HG02970 (cell line): ENCODE measurements at regions not wholly inside any gene's neighbourhood (a gene's known extent, or its start where the extent isn't known, plus 50 kb on each side); places are given as distances from the start of the nearest gene placed in this dataset.
"Not testable (repeated sequence)": the region's sequence is repeated elsewhere in the genome, so short reads cannot be mapped to it uniquely, and the experiment has no call there.

Source experiments
- ATAC-seq: cut with Tn5 transposase; IDR thresholded peaks from one replicate; pipeline ENCODE4 v1.9.1; 2021; ENCODE audit warnings: mild to moderate bottlenecking, moderate library complexity, moderate number of reproducible peaks; ENCODE audit not compliant: unreplicated experiment, low FRiP score

DNA sequence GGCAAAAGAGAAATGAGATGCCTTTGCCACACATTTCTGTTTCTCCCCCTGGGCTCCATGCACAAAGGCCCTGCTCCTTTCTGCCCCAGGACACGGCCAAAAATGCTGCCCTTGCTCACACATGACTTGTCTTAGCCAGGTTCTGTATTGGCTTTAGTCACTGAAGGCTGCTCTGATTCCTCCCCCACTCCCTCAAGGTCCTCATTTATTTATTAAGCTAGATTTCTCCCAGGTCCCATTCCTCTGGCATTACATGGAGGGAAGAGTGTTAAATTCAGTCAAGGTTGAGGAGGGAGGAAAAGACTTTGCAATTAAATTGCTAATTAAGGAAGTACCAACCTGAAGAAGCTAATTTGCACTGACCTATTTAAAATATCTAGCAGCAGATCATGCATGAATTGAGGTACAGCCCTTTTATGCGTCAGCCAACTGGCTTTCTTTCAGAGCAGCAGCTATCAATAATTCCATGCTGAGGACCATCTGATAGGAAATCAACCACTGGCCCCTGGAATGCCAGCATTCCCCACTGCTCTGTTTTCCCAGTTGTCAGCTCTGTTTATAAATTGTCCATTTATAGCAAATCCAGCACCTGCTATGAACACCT lies 81.2 kb upstream of the MAP3K1 start:
- ATAC-seq: no peak

DNA sequence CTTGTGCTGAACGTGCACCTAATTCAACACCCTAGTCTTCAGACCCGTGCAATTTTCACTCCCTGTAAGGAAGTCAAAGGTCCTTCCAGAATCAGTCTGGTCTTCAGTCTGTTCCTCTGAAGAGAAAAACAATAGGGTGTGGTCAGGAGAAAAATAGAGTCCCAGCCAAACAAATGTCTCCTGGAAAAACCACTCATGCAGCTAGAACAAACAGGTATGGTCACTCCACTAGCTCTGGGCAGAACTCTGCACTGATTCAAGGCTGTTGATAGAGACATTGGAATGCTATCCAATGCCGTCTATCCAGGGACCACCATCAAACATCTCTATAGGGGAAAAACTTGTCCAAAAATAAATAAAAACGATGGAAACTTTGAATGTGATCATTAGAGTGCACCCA lies 81.8 kb upstream of the MAP3K1 start:
- no peak for ATAC-seq

DNA sequence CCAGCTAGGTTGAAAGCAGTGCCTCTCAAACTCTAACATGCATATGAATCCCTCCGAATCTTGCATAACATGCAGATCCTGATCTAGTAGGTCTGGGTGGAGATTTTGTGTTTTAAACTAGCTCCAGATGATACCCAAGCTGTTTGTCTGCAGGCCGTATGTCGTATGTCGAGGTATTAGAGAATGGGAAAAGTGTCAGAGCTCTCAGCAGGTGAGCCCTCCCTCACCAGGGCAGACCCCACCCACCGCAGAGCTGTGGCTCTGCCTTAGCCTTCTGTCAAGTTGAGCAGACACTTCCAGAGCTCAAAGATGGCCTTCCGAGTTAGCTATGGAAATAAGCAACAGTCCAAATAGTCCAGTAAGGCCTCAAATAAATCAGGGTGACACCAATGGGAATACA lies 83.2 kb upstream of the MAP3K1 start:
- no peak for ATAC-seq

DNA sequence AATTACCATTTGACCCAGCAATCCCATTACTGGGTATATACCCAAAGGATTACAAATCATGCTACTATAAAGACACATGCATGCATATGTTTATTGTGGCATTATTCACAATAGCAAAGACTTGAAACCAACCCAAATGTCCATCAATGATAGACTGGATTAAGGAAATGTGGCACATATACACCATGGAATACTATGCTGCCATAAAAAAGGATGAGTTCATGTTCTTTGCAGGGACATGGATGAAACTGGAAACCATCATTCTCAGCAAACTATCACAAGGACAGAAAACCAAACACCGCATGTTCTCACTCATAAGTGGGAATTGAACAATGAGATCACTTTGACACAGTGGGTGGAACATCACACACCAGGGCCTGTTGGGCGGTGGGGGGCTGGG lies 83.9 kb upstream of the MAP3K1 start:
- ATAC-seq: not testable (repeated sequence)

DNA sequence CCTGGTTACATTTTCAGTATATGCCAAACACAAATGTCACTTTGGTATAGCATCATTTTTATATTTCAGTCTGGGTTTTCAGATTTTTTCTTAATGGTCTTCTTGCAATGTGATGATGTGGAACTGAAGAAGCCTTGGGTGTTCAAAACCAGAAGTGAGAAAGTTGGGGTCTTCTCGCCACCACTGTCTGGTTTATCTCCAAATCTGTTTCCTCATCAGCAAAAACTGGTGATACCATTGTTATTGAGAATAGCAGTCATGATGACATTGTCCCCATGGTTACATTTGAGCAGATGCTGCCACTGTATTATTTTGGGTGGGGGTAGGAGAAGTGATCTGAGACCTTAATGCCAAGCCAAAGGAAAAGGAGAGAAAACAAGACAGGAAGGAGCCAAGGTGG lies 85.9 kb upstream of the MAP3K1 start:
- ATAC-seq: no peak

DNA sequence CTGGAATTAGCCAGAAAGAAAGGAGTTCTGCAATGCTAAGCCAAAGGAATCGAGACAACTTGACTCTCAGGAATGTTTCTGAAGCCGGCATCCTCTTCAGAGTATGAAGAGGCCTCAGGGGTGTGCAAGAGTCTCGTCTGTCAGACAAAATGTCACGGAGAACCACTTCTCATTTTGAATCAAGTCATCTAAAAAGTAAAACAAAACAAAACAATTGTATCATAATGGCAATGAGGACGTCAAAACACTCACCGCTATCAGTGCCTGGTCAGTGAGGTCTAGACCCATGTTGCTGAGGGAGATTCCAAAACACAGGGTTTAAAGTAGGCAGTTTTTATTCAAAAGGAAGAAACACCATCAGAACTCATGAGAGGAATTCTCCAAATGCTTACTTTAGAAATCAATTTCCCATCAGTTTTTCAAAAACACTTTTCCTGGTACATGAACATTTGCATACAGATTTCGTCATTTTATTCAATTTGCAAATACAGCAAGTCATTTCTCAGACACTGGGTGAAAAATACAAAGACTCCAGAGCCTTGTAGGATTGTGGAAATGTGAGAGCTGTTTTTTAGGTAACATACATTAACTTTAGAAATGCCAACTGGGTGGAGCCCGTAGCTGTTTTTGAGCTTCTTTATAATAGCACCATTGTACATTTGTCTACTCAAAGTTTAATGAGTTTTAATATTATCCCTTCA lies 89.5 kb upstream of the MAP3K1 start:
- no peak for ATAC-seq

DNA sequence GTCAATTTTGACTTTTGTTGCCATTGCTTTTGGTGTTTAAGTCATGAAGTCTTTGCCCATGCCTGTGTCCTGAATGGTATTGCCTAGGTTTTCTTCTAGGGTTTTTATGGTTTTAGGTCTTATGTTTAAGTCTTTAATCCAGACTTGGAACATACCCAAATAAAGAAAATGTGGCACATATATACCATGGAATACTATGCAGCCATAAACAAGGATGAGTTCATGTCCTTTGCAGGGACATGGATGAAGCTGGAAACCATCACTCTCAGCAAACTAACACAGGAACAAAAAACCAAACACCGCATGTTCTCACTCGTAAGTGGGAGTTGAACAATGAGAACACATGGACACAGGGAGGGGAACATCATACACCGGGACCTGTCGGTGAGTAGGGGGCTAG lies 90.5 kb upstream of the MAP3K1 start:
- ATAC-seq: not testable (repeated sequence)

DNA sequence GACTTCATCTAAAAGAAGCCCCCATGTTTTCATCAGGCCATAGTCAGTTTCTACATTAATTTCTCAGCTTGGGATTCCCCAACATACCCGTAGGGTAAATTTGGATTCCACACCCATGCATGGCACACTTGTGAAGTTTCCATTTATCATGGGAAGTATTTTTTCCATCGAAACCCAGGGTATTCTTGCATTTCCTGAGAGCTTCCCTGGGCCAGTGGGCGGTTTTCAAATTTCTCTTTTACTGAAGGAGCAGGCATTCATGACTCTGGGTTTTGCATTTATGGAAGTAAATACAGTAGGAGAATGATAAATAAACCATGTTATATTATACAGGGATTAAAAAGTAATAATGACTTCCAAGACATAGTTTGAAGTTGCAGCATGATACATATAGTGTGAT lies 93.0 kb upstream of the MAP3K1 start:
- no peak for ATAC-seq

DNA sequence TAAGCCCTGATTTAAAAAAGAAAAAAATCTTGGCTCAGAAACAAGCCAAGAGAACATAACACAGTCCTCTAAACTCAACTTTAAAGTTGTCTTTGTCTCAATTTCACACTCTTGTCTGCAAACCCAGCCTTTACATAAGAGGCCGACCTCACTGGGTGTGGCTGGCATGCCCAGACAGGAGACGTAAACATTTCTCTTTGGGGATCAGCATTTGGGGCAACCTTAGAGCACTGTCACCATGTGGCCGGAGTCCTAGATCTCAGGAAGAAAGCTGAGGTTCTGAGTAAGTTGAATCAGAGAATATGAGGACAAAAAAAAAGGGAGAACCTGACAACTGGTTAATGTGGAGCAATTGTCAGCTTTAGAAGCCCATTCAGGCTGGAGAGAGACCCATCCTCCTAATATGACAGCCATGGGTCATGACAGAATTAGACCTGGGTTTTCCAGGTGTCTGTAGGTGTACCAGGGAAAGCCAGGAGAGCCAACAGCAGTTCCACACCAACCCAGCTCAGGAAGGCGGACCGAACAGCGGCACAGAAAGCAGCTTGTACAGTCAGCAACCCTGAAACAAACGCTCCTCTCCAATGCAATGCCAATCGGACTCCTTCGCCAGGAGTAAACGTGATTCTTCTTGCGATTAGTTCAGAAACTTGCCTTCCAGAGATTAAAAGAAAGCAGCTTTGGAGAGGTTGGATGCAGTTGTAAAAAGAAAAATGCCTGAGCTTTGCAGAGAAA lies 97.9 kb upstream of the MAP3K1 start:
- ATAC-seq: no peak

DNA sequence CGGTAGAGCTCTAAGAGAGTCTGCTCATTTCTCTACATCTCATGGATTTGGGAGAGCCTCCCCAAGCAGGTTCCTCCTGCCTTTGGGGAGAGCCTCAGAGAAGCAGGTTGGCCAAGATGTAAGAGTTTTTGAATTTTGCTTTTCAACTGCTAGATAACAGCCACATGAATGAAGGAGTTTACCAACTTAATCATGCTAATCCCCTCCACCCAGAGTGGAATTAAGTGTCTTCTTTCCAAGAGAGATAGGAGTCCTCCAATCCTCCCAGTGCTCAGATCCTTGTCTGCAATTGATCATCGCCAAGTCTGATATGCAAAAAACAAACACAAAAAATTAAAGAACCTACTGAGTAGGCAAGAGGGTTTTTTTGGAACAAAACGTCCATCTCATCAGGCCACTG lies 99.4 kb upstream of the MAP3K1 start:
- ATAC-seq: no peak

DNA sequence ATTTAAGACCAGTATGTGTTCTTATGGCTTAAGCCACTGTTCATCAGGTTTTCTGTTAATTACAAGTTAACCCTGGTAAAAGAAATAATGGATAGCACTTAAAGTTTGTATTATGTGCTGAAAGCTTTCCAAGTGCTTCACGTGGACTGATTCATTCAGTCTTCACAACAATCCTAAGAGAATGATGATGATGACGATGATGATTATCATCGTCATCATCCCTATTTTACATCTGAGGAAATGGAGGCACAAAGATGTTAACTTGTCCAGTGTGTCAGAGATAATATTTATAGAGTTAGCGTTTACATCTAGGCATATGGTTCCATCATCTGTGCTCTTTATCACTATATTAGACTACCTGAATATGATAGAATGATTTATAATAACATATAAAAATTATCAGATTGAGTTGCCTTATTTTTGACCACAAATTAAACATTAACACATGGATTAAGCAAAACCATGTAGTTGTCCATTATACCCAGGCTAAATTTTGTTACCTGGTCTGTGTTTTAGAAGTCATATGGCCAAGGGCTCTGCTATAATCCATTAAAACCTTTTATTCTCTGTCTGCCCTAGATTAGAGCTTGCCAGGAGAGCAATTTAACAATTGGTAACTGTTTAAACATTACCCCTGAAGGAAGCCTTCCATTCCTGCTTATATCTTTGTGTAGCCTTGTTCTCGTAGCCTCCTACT lies 102.3 kb upstream of the MAP3K1 start:
- no peak for ATAC-seq

DNA sequence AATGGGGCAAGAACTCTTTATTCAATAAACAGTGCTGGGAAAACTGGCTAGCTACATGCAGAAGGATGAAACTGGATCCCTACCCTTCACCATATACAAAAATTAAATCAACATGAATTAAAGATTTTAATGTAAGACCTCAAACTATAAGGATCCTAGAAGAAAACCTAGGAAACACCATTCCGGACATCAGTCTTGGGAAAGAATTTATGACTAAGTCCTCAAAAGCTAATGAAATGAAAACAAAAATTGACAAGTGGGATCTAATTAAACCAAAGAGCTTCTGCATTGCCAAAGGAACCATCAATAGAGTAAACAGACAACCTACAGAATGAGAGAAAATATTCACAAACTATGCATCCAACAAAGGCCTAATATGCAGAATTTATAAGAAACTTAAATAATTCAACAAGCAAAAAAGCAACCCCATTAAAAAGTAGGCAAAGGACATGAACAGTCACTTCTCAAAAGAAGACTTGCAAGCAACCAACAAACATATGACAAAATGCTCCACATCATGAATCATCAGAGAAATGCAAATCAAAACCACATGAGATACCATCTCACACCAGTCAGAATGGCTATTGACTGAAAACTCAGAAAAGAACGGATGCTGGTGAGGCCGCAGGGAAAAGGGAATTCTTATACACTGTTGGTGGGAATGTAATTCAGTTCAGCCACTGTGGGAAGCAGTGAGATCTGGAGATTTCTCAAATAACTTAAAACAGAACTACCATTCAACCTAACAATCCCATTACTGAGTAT lies 104.3 kb upstream of the MAP3K1 start:
- no peak for ATAC-seq

DNA sequence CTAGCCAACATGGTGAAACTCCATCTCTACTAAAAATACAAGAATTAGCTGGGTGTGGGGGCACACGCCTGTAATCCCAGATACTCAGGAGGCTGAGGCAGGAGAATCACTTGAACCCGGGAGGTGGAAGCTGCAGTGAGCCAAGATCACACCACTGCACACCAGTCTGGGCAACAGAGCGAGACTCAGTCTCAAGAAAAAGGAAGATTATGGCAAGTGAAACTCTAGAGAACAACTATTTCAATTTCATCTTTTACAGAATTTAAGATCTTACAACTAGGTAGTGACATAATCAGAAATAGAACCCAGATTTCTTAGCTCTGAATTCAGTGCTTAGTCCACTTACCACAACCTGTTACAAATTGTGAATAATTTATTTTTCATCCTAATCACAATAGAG lies 108.8 kb upstream of the MAP3K1 start:
- no peak for ATAC-seq

DNA sequence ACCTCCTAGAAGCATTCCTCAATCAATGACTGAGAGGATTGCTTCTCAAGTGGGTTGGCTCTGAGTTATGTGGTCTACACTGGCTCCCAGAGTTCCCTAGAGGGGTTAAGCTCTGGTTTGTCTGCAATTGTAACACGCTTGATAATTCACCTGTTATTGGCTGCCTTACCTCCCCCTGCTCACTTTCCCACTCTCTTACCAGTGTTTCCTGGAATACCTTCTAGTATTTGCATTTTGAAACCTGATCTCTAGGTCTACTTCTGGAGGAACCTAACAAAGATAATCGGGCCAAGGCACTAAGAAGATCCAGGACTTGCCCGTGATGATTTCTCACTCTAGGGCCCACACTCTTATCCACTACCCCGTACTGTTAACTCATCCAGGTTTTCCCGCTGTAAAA lies 110.1 kb upstream of the MAP3K1 start:
- no peak for ATAC-seq

DNA sequence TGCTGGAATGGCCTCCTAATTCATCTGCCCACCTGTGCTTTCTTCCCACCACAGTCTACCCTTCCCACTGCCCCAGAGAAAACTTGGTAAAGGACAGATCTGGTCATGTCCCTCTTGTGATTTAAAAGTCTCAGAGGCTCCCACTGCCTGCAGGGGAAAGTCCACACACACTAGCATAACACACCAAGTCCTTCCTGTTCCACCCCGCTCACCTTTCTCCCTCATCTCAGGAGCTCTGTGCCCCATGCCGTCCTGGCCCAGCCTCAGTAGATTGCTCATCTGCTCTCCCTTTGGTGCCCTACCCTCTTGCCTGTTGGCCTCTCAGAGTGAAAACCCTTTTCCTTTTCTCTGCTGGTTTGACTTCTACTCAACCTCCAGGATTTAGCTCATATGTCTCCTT lies 111.4 kb upstream of the MAP3K1 start:
- no peak for ATAC-seq

DNA sequence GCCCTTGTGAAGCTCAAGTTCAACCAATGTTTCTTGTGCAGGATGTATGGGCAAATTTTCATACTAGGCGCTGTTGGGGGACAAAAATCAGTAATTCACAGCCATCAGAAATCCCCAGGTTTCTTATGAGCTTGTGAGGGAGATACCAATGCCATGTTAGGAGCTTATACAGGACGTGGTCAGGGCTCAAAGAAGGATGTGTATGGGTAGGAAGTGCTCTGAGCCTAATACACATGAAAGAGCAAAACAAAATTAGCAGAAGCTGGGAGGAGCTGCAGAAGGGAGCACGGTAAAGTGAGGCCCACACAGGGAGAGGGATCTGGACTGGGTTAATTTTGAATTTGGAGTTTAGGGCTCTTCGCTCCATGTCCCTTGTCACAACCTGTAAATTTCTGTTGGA lies 114.6 kb upstream of the MAP3K1 start:
- no peak for ATAC-seq

DNA sequence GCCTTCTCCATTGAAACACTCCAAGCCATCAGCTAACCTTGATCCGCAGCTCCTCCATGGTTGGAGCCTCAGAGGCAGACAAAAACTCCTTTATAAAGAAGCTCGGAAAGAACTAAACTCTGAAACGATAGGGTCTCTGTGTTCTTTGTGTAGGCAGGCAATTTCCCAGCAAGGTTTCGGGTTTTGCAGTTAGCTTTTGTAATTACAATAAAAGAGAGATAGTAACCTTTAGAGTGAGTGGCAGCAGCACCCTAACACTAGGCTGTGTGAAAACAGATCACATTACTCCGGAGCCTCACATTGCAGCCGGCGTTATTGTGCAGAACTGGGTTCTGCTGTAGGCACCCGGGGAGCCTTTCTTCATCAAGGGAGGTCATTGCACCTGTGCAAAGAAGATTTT lies 115.8 kb upstream of the MAP3K1 start:
- ATAC-seq: no peak

DNA sequence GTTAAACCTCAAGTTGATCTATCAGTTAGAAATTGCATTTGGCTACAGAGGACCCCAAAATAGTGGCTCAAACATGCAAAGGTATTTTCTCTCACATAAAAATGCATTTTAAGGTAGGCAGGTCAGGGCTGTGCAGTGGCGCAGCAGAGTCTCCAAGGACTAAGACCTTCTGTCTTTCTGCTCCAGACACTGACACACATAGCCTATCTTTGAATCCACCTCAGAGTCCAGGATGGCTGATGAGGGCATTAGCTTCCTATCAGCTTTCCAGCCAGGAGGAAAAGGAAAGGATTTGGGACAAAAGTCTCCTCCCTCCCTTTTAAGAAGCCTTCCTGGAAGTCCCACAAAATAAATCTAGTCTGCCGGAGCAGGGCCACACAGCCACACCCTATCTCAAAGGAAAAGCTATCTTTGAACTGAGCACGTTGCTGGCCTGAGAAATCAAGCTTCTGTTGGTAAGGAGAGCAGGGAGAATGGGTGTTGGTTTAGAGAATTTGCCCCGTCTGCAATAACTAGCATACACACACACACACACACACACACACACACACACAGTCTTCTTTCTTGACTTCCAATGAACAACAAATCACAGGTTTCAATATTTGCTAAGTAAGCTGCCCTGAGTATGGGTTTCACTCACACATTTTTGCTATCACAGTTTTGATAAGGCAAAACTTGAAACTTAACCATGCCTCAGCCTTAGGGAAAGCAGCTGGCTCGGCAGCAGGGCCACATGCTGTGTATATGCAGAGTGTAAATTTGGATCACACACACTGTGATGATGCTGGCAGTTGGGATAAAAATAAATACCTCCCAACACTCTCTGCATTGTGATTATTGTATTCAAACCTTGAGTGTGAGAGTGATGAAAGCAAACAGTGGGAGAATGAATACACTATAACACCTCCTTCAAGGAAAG lies 116.6 kb upstream of the MAP3K1 start:
- no peak for ATAC-seq

DNA sequence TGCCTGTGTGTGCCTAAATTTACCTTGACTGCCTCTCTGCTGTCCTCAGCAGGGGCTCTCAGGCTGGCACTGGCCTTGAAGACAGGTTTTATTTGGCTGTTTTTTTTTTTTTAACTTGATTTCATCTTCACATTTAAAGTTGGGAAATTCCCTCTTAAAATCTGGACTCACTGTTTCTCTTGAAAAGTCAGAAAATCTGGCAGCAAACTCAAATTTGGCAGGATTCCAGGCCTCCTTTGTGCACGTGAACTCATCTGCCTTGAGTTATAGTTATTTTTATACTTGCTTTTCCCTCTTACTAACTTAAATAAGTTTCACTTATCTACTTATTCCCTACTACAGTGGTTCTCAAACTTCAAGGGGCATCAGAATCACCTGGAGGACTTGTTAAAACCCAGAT lies 118.4 kb upstream of the MAP3K1 start:
- no peak for ATAC-seq

DNA sequence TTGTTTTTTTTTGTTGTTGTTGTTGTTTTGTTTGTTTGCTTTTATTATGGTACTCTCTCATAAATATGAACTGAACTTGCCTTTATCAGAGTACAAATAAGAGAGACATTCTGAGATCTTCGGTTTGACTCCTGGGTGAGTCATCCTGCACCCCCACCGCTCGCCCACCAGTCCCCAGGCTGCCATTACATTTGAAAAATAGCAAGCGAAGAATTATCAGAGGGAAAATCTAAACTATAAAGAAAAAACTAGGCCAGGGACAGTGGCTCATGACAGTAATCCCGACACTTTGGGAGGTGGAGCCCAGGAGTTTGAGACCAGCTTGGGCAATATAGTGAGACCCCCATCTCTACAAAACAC lies 122.1 kb upstream of the MAP3K1 start:
- no peak for ATAC-seq
